CD4-positive, alpha-beta T cell treated with Interleukin-6 for 4 hours (primary cell): ENCODE measurements at regions not wholly inside any gene's neighbourhood (a gene's known extent, or its start where the extent isn't known, plus 50 kb on each side); places are given as distances from the start of the nearest gene placed in this dataset.

Experiments
- DNase-seq: peaks from one replicate; pipeline ENCODE4 v3.0.0-alpha.2; 2020; ENCODE audit warnings: mixed read lengths

GRCh38 chr10:36191009-36191408, 548.9 kb upstream of the FZD8 start:
- no peak for DNase-seq

- DNase-seq, result no peak
These were observed 546.4 kb upstream of the FZD8 start for GRCh38 chr10:36188461-36188860.

GRCh38 chr10:36188080-36188453, 546.0 kb upstream of the FZD8 start:
- no peak for DNase-seq

- DNase-seq, result no peak
These were observed 545.4 kb upstream of the FZD8 start for GRCh38 chr10:36187380-36188079.

- no peak for DNase-seq
These were observed 543.0 kb upstream of the FZD8 start for GRCh38 chr10:36185097-36185496.

GRCh38 chr10:36183726-36184125, 541.6 kb upstream of the FZD8 start:
- no peak for DNase-seq

GRCh38 chr10:36183056-36183455, 541.0 kb upstream of the FZD8 start:
- DNase-seq, result no peak

- no peak for DNase-seq
These were observed 540.5 kb upstream of the FZD8 start for GRCh38 chr10:36182606-36183005.

GRCh38 chr10:36182179-36182566, 540.1 kb upstream of the FZD8 start:
- no peak for DNase-seq

- DNase-seq, result no peak
These were observed 539.5 kb upstream of the FZD8 start for GRCh38 chr10:36181426-36182178.

GRCh38 chr10:36178616-36179015, 536.5 kb upstream of the FZD8 start:
- DNase-seq, result no peak

- DNase-seq, result no peak
These were observed 535.0 kb upstream of the FZD8 start for GRCh38 chr10:36177071-36177470.

GRCh38 chr10:36175954-36176353, 533.9 kb upstream of the FZD8 start:
- DNase-seq, result no peak

- no peak for DNase-seq
These were observed 531.3 kb upstream of the FZD8 start for GRCh38 chr10:36173364-36173763.

- DNase-seq, result no peak
These were observed 530.2 kb upstream of the FZD8 start for GRCh38 chr10:36171953-36172940.

GRCh38 chr10:36171556-36171952, 529.5 kb upstream of the FZD8 start:
- no peak for DNase-seq

GRCh38 chr10:36170943-36171501, 528.9 kb upstream of the FZD8 start:
- no peak for DNase-seq

- DNase-seq, result no peak
These were observed 528.1 kb upstream of the FZD8 start for GRCh38 chr10:36170142-36170719.

GRCh38 chr10:36168777-36169176, 526.7 kb upstream of the FZD8 start:
- DNase-seq, result no peak

- no peak for DNase-seq
These were observed 522.7 kb upstream of the FZD8 start for GRCh38 chr10:36164556-36165504.

- no peak for DNase-seq
These were observed 521.7 kb upstream of the FZD8 start for GRCh38 chr10:36163827-36164226.
